Trophoblast cell (in vitro differentiated cells and primary cell): ENCODE measurements at regions not wholly inside any gene's neighbourhood (a gene's known extent, or its start where the extent isn't known, plus 50 kb on each side); places are given as distances from the start of the nearest gene placed in this dataset.

ENCODE experiments used
- DNase-seq, 2 donors: peaks; one replicate each; pipeline ENCODE4 v3.0.0-alpha.2; 2016
- H2AFZ ChIP-seq: 2 replicates; pipeline ENCODE4 v1.6.1; 2013; ENCODE audit warnings: low read length, moderate library complexity, mild to moderate bottlenecking; ENCODE audit not compliant: insufficient read depth, poor library complexity
- H2AK5ac ChIP-seq: 2 replicates; pipeline ENCODE4 v1.6.1; 2013; ENCODE audit warnings: mild to moderate bottlenecking, low read length
- H2BK120ac ChIP-seq: 2 replicates; pipeline ENCODE4 v1.6.1; 2013; ENCODE audit warnings: low read length, mild to moderate bottlenecking, moderate library complexity; ENCODE audit not compliant: insufficient read depth, poor library complexity
- H2BK12ac ChIP-seq: 2 replicates; pipeline ENCODE4 v1.6.1; 2013; ENCODE audit warnings: mild to moderate bottlenecking, low read length, moderate library complexity
- H2BK5ac ChIP-seq: 2 replicates; pipeline ENCODE4 v1.6.1; 2013; ENCODE audit warnings: low read length, low read depth, moderate library complexity, mild to moderate bottlenecking; ENCODE audit not compliant: poor library complexity
- H3K14ac ChIP-seq: 2 replicates; pipeline ENCODE4 v1.6.1; 2013; ENCODE audit warnings: mild to moderate bottlenecking, low read length
- H3K18ac ChIP-seq: 2 replicates; pipeline ENCODE4 v1.6.1; 2013; ENCODE audit warnings: mild to moderate bottlenecking, low read length
- H3K23ac ChIP-seq: 2 replicates; pipeline ENCODE4 v1.6.1; 2013; ENCODE audit warnings: low read length
- H3K27ac ChIP-seq: 2 replicates; pipeline ENCODE4 v1.5.1; 2013; ENCODE audit warnings: low read depth, mild to moderate bottlenecking, inconsistent platforms, low read length, moderate library complexity
- H3K27me3 ChIP-seq: 2 replicates; pipeline ENCODE4 v1.6.1; 2013; ENCODE audit warnings: inconsistent platforms, mild to moderate bottlenecking, low read length, moderate library complexity; ENCODE audit not compliant: insufficient read depth
- H3K36me3 ChIP-seq, 2 experiments: 1 replicate in 1 of 2; 2 replicates in 1 of 2; pipeline ENCODE4 v1.6.1; 2013; ENCODE audit warnings: low read length in 2 of 2, mild to moderate bottlenecking in 2 of 2, moderate library complexity in 1 of 2; ENCODE audit not compliant: insufficient read depth in 2 of 2, control insufficient read depth in 1 of 2
- H3K4ac ChIP-seq: 2 replicates; pipeline ENCODE4 v1.6.1; 2013; ENCODE audit warnings: low read depth, mild to moderate bottlenecking, low read length, moderate library complexity
- H3K4me1 ChIP-seq, 2 experiments: 1 replicate in 1 of 2; 2 replicates in 1 of 2; pipeline ENCODE4 v1.6.1; 2013; ENCODE audit warnings: low read length in 2 of 2, mild to moderate bottlenecking in 2 of 2, moderate library complexity in 1 of 2; ENCODE audit not compliant: insufficient read depth in 2 of 2, control insufficient read depth in 1 of 2
- H3K4me2 ChIP-seq: 2 replicates; pipeline ENCODE4 v1.6.1; 2013; ENCODE audit warnings: inconsistent platforms, mild to moderate bottlenecking, low read length, moderate library complexity
- H3K4me3 ChIP-seq: 2 replicates; pipeline ENCODE4 v1.5.1; 2013; ENCODE audit warnings: mild to moderate bottlenecking, low read depth, low read length, inconsistent platforms
- H3K79me1 ChIP-seq: one replicate; pipeline ENCODE4 v1.6.1; 2013; ENCODE audit warnings: low read length
- H3K79me2 ChIP-seq: 2 replicates; pipeline ENCODE4 v1.6.1; 2013; ENCODE audit warnings: low read length, mild to moderate bottlenecking; ENCODE audit not compliant: control insufficient read depth, insufficient read depth, poor library complexity
- H3K9ac ChIP-seq: 2 replicates; pipeline ENCODE4 v1.6.1; 2013; ENCODE audit warnings: mild to moderate bottlenecking, low read length
- H3K9me3 ChIP-seq: 2 replicates; pipeline ENCODE4 v1.6.1; 2013; ENCODE audit warnings: low read depth, mild to moderate bottlenecking, control low read depth, inconsistent platforms, low read length; ENCODE audit not compliant: insufficient read depth
- H4K12ac ChIP-seq: 2 replicates; pipeline ENCODE4 v1.6.1; 2013; ENCODE audit warnings: low read depth, mild to moderate bottlenecking, low read length, moderate library complexity
- H4K8ac ChIP-seq: 2 replicates; pipeline ENCODE4 v1.6.1; 2013; ENCODE audit warnings: low read depth, mild to moderate bottlenecking, low read length, moderate library complexity
- H4K91ac ChIP-seq: one replicate; pipeline ENCODE4 v1.6.1; 2013; ENCODE audit warnings: low read depth, mild to moderate bottlenecking, low read length, moderate library complexity
- WGBS: extraction: QIAGEN DNeasy Blood & Tissue Kit; methylation state at CpG from one replicate; pipeline ENCODE4 v1.1.7; 2013; ENCODE audit warnings: missing lambda C conversion rate; ENCODE audit not compliant: insufficient read length, insufficient coverage; ENCODE audit errors: extremely low coverage; 5-methylcytosine and 5-hydroxymethylcytosine counted together

DNA sequence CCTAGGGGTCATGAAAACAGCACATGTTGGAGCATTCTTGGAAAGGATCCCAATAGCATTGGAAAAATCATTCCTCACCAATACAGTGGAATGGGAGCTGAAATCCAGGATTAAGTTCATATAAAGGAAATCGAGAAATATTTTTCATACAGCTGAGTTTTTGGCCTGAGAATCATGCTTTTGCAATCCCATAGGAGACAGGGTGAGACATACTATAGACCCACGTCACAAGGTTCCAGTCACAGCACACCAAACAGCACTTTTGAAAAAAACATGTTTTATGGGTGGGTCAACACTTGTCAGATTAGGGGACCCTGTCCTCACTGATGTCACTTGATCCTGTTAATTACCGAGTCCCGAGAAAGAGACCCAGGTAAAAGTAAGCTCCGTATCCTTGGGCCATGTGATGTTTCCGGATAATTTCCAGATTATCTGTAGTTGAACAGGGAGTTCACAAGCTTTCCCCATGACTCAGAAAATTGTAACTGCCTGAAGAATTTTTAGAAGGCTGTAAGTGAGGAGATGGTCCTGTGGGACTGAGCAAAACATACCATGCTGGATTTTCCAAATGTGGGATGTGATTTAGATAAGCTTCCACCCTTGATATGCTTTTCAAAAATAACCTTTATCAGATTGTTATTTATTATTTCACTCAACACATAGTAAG is 80.9 kb upstream of the TLR3 start:
- DNase-seq, result peak; percentile 52 to 85
- no peak overlapping the region for H2BK5ac ChIP-seq
- no peak overlapping the region for H3K23ac ChIP-seq
- H3K4ac ChIP-seq, result no peak overlapping the region
- no peaks in the 10 kb centered on the region for H3K9me3 ChIP-seq
- no peaks in the 10 kb centered on the region for H3K79me2 ChIP-seq
- no peak overlapping the region for H2BK120ac ChIP-seq
- H3K4me2 ChIP-seq, result no peak overlapping the region
- H3K4me1 ChIP-seq, result no peaks in the 10 kb centered on the region
- H4K12ac ChIP-seq, result no peak overlapping the region
- WGBS, result no CpG with 5 or more reads among the region's 6 CpGs
- H3K4me3 ChIP-seq, result no peak overlapping the region
- no peak overlapping the region for H2AFZ ChIP-seq
- no peak overlapping the region for H3K27ac ChIP-seq
- no peak overlapping the region for H2BK12ac ChIP-seq
- H3K79me1 ChIP-seq, result no peaks in the 10 kb centered on the region
- H3K9ac ChIP-seq, result no peak overlapping the region
- no peaks in the 10 kb centered on the region for H3K27me3 ChIP-seq
- no peak overlapping the region for H4K8ac ChIP-seq
- H4K91ac ChIP-seq, result no peak overlapping the region
- H3K18ac ChIP-seq, result no peak overlapping the region
- no peak overlapping the region for H3K14ac ChIP-seq
- H3K36me3 ChIP-seq, result no peaks in the 10 kb centered on the region
- no peak overlapping the region for H2AK5ac ChIP-seq

- H3K18ac ChIP-seq, result no peak overlapping the region
- H3K4me1 ChIP-seq, result no peaks in the 10 kb centered on the region
- H3K4ac ChIP-seq, result no peak overlapping the region
- no peak for DNase-seq
- no peak overlapping the region for H4K8ac ChIP-seq
- no CpG with 5 or more reads among the region's 3 CpGs for WGBS
- no peak overlapping the region for H4K91ac ChIP-seq
- no peak overlapping the region for H3K14ac ChIP-seq
- H3K4me2 ChIP-seq, result no peak overlapping the region
- H3K79me2 ChIP-seq, result no peaks in the 10 kb centered on the region
- no peak overlapping the region for H3K4me3 ChIP-seq
- no peak overlapping the region for H2BK5ac ChIP-seq
- no peak overlapping the region for H3K27ac ChIP-seq
- no peak overlapping the region for H2BK120ac ChIP-seq
- no peaks in the 10 kb centered on the region for H3K27me3 ChIP-seq
- H2AK5ac ChIP-seq, result no peak overlapping the region
- no peak overlapping the region for H3K9ac ChIP-seq
- H3K23ac ChIP-seq, result no peak overlapping the region
- no peaks in the 10 kb centered on the region for H3K36me3 ChIP-seq
- H4K12ac ChIP-seq, result no peak overlapping the region
- no peak overlapping the region for H2BK12ac ChIP-seq
- H3K79me1 ChIP-seq, result no peaks in the 10 kb centered on the region
- no peak overlapping the region for H2AFZ ChIP-seq
- H3K9me3 ChIP-seq, result no peaks in the 10 kb centered on the region
Observed at GRCh38 chr4:185991770-185992169, 77.2 kb upstream of the TLR3 start.

- Histone ChIP-seq H3K9me3 (no peaks in the 10 kb centered on the region), H2AK5ac (no peak overlapping the region), H3K14ac (no peak overlapping the region), H3K36me3 (no peaks in the 10 kb centered on the region), H4K8ac (no peak overlapping the region), H2BK120ac (no peak overlapping the region), H3K4me1 (no peaks in the 10 kb centered on the region), H4K91ac (no peak overlapping the region), H3K4me3 (no peak overlapping the region), H2BK12ac (no peak overlapping the region), H3K79me1 (no peaks in the 10 kb centered on the region), H3K79me2 (no peaks in the 10 kb centered on the region), H3K4ac (no peak overlapping the region), H2BK5ac (no peak overlapping the region), H3K23ac (no peak overlapping the region), H3K9ac (no peak overlapping the region), H3K4me2 (no peak overlapping the region), H3K27ac (no peak overlapping the region), H3K27me3 (no peaks in the 10 kb centered on the region), H3K18ac (no peak overlapping the region), H2AFZ (no peak overlapping the region), H4K12ac (no peak overlapping the region)
- no peak for DNase-seq
- WGBS, result no CpG with 5 or more reads among the region's 2 CpGs
Observed at GRCh38 chr4:185992585-185992984, 76.4 kb upstream of the TLR3 start.

GRCh38 chr4:185993328-185993973 is 75.5 kb upstream of the TLR3 start:
- no peak overlapping the region for H3K4me3 ChIP-seq
- no peaks in the 10 kb centered on the region for H3K79me2 ChIP-seq
- no peak overlapping the region for H3K23ac ChIP-seq
- no peaks in the 10 kb centered on the region for H3K4me1 ChIP-seq
- H3K14ac ChIP-seq, result no peak overlapping the region
- no peak overlapping the region for H4K91ac ChIP-seq
- H2BK120ac ChIP-seq, result no peak overlapping the region
- H3K4ac ChIP-seq, result no peak overlapping the region
- no peak overlapping the region for H3K27ac ChIP-seq
- no peaks in the 10 kb centered on the region for H3K27me3 ChIP-seq
- H2AK5ac ChIP-seq, result no peak overlapping the region
- H2AFZ ChIP-seq, result no peak overlapping the region
- WGBS, result no CpG with 5 or more reads among the region's 6 CpGs
- H3K9ac ChIP-seq, result no peak overlapping the region
- H3K79me1 ChIP-seq, result no peaks in the 10 kb centered on the region
- H4K8ac ChIP-seq, result no peak overlapping the region
- no peak overlapping the region for H4K12ac ChIP-seq
- H3K18ac ChIP-seq, result no peak overlapping the region
- H2BK12ac ChIP-seq, result no peak overlapping the region
- no peak overlapping the region for H3K4me2 ChIP-seq
- no peak for DNase-seq
- H3K36me3 ChIP-seq, result no peaks in the 10 kb centered on the region
- H3K9me3 ChIP-seq, result no peaks in the 10 kb centered on the region
- H2BK5ac ChIP-seq, result no peak overlapping the region
